H54 (cell line): ENCODE measurements at regions not wholly inside any gene's neighbourhood (a gene's known extent, or its start where the extent isn't known, plus 50 kb on each side); places are given as distances from the start of the nearest gene placed in this dataset.
"Not testable (repeated sequence)": the region's sequence is repeated elsewhere in the genome, so short reads cannot be mapped to it uniquely, and the experiment has no call there.

ENCODE experiments used
- DNase-seq: peaks from one replicate; pipeline ENCODE4 v3.0.0; 2011; ENCODE audit warnings: low spot score, mixed read lengths; ENCODE audit not compliant: insufficient read length
- FAIRE-seq: peaks from 3 replicates; lab custom pipeline; 2011; peaks lifted over from hg19 to GRCh38; lab: Jason Lieb, UNC
- POLR2A ChIP-seq: IDR thresholded peaks from 2 replicates; pipeline ENCODE4 v1.6.1; 2011; ENCODE audit warnings: low read depth, mild to moderate bottlenecking, low read length

- no peak for TF ChIP-seq POLR2A
- DNase-seq (no peak), FAIRE-seq (no peak)
These were observed 197.1 kb upstream of the HCN1 start for GRCh38 chr5:45893309-45893708.

GRCh38 chr5:45890441-45891080, 194.4 kb upstream of the HCN1 start:
- FAIRE-seq, DNase-seq: not testable (repeated sequence)

DNA sequence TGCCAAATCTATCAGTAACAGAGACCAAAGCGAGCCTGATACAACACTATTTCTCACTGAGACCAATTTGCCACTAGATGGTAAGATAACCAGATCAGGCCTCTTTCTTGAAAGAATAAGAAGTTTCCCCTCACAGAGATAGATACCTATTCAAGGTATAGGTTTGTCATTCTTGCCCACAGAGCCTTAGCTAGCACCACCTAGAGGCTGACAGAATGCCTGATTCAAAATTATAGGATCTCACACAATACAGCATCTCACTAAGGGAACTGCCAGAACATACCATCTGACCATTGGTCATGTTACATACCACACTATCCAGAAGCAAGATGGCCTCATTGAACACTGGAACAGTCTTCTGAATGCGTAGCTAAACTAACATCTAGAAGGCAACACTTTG, 166.6 kb upstream of the HCN1 start:
- FAIRE-seq (no peak), DNase-seq (no peak)
- TF ChIP-seq POLR2A, result no peak

DNA sequence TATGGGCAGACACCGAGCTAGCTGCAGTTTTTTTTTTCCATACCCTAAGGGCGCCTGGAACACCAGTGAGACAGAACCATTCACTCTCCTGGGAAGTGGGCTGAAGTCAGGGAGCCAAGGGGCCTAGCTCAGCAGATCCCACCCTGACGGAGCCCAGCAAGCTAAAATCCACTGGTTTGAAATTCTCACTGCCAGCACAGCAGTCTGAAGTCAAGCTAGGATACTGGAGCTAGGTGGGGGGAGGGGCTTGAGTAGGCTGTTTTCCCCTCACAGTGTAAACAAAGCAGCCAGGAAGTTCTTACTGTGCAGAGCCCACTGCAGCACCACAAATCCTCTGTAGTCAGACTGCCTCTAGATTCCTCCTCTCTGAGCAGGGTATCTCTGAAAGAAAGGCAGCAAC, 151.7 kb upstream of the HCN1 start:
- no peak for DNase-seq
- FAIRE-seq, result no peak
- no peak for TF ChIP-seq POLR2A

- DNase-seq, result no peak
- no peak for TF ChIP-seq POLR2A
- FAIRE-seq, result no peak
These were observed 129.9 kb upstream of the HCN1 start for GRCh38 chr5:45826055-45826454.

DNA sequence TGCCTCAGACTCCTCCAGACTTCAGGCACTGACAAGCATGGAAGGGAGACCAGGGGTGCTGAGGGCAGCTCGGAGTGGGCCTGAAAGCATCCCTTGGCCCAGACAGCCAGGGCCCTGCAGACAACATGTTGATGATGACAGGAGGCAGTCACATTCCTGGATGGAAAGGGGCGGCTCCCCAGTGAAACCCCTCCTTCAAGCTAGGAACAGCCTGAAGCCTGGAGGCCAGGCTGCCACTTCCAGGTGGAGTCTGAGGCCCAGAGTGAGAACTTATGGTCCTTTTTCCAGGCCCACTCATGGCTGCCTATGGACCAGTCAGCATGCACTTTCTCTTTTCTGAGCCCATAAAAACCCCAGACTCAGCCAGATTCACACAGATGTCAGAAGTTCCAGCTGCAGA, 104.2 kb upstream of the HCN1 start:
- FAIRE-seq, result no peak
- no peak for TF ChIP-seq POLR2A
- DNase-seq, result no peak

GRCh38 chr5:45799388-45799787, 103.2 kb upstream of the HCN1 start:
- no peak for TF ChIP-seq POLR2A
- DNase-seq, result no peak
- no peak for FAIRE-seq

GRCh38 chr5:45796959-45797553, 100.9 kb upstream of the HCN1 start:
- FAIRE-seq, result no peak
- no peak for TF ChIP-seq POLR2A
- DNase-seq, result no peak

- peak; percentile 50 for FAIRE-seq
- no peak for TF ChIP-seq POLR2A
- no peak for DNase-seq
These were observed 99.3 kb upstream of the HCN1 start for GRCh38 chr5:45795458-45795857.

- TF ChIP-seq POLR2A, result no peak
- no peak for DNase-seq
- peak; percentile 93 for FAIRE-seq
These were observed 97.7 kb upstream of the HCN1 start for GRCh38 chr5:45793638-45794532.

DNA sequence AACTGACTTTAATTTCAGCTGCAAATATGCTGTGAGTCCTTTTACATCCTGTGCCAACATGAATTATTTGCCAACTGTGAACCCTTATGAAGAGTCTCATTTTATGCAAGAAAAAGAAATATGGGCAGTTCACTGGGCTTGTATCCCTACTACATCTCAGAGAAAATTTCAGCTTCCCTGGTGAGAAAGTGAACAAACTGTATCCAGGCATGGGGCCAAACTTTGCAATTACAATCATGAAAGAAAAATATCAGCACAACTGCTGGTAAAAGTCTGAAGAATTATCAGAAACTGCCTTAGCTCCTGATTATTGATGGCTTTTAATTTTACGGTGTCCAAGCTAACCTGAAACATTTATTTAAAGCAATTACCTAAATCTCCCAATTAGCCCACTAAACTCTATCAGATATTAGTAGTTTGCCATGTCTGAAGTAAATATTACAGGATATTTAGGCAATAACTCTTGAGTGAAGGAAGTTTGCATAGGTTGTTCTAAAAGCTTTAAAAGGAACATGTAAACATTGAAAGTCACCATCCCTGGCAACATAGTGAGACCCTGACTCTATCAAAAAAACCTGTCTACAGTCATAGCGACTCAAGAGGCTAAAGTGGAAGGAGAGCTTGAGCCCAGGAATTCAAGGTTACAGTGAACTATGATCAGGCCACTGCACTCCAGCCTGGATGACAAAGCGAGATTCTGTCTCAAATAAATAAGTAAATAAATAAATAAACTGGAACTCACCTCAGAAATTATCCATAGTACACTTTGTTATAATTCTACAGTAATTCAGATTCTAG, 83.9 kb upstream of the HCN1 start:
- DNase-seq (no peak), FAIRE-seq (no peak)
- no peak for TF ChIP-seq POLR2A

DNA sequence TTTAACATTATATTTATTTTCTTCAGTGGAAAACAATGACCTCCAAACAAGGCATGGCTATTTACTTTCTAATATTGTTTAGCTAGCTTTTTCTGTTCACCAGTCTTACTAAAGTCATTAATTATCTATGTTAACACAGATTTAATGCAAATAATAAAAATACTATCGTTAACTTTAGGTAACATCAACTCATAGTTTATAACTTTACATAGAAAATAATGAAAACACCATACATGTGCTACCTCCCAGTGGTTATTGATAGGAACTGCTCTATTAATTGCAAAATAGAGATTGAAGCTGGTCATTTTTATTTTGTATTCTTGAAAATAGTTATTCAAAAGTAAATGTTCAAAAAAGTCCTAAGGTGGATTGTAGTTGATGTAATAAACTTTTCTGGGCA, 78.3 kb upstream of the HCN1 start:
- no peak for TF ChIP-seq POLR2A
- peak; percentile 27 for FAIRE-seq
- no peak for DNase-seq

DNA sequence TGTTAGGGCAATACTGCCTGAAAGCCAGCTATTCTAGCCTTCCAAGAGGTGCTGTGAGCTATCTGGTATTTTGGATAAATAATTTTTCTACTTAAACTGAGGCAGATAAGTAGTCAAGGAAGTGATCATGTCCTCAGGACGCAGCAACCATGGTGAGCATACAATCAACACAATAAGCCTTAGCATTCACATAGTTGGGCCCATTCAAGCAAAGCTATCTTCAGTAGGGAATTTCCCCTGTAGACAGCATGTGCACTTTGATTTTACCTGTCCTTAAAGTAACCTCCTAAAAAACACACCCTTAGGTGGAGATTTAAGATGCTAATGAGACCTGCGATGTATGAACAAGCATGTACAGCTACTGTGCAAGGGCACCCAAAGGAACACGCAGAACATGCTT, 76.2 kb upstream of the HCN1 start:
- no peak for TF ChIP-seq POLR2A
- FAIRE-seq (no peak), DNase-seq (no peak)

- FAIRE-seq (no peak), DNase-seq (no peak)
- no peak for TF ChIP-seq POLR2A
These were observed 69.4 kb upstream of the HCN1 start for GRCh38 chr5:45765561-45765960.

- FAIRE-seq, result no peak
- TF ChIP-seq POLR2A, result no peak
These were observed 54.4 kb upstream of the HCN1 start for GRCh38 chr5:45750574-45750973.

DNA sequence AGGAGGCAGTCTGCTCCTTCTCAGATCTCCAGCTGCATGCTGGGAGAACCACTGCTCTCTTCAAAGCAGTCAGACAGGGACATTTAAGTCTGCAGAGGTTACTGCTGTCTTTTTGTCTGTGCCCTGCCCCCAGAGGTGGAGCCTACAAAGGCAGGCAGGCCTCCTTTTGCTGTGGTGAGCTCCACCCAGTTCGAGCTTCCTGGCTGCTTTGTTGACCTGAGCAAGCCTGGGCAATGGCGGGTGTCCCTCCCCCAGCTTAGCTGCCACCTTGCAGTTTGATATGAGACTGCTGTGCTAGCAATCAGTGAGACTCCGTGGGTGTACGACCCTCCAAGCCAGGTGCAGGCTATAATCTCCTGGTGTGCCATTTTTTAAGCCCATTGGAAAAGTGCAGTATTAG, 52.3 kb upstream of the HCN1 start:
- FAIRE-seq, result peak; percentile 97

More at GRCh38 chr5:45750574-45750973, 54.4 kb upstream of the HCN1 start:
- DNase-seq, result no peak

More for the DNA sequence above, 52.3 kb upstream of the HCN1 start:
- DNase-seq, result peak; percentile 7
